Right cardiac atrium (tissue), 5 donors: ENCODE measurements at regions not wholly inside any gene's neighbourhood (a gene's known extent, or its start where the extent isn't known, plus 50 kb on each side); places are given as distances from the start of the nearest gene placed in this dataset.

Experiments used
- ATAC-seq, 2 donors: fragments of 200-7000 bp; cut with Tn5 transposase; one replicate each; pipeline versions ENCODE4 v1.8.0 to v1.9.1; 2020; ENCODE audit warnings: moderate library complexity in 2 of 2, mild to moderate bottlenecking in 1 of 2
- DNase-seq, 3 donors: peaks; one replicate each; pipeline ENCODE4 v3.0.0-alpha.2; 2020
- H3K27ac ChIP-seq: one replicate; pipeline ENCODE4 v1.5.1; 2013; ENCODE audit warnings: mild to moderate bottlenecking, low read length, control low read depth, moderate library complexity
- H3K27me3 ChIP-seq: one replicate; pipeline ENCODE4 v1.6.1; 2013; ENCODE audit not compliant: control insufficient read depth, insufficient read depth
- H3K4me1 ChIP-seq: one replicate; pipeline ENCODE4 v1.6.1; 2013; ENCODE audit warnings: low read length; ENCODE audit not compliant: control insufficient read depth, insufficient read depth
- H3K4me3 ChIP-seq: one replicate; pipeline ENCODE4 v1.5.1; 2013; ENCODE audit warnings: low read length, control low read depth
- H3K9me3 ChIP-seq: one replicate; pipeline ENCODE4 v1.6.1; 2013; ENCODE audit warnings: low read length; ENCODE audit not compliant: control insufficient read depth
- WGBS: extraction: QIAGEN DNeasy Blood & Tissue Kit; methylation state at CpG from one replicate; pipeline ENCODE4 v1.1.7; 2013; 5-methylcytosine and 5-hydroxymethylcytosine counted together
- intact Hi-C, 4 donors: fragments of 100-400 bp; cut with DNase I; formaldehyde crosslinking; loops; one replicate each; pipeline versions ENCODE4 v1.11.0 to v1.14.0; 2022 to 2023
- donor health status: healthy with polysubstance abuse.
- donor health status: DM: no; HTN: yes; CAD: no.
- donor health status: DM: no; HTN: no; CAD: no.
- donor health status: DM: no; HTN: yes; CAD: no; lungs with severe emphysema.
- donor health status: DM: yes; HTN: yes; CAD: no.

- peak in 2 of 3 donors; percentile 36 to 46 for DNase-seq
- Histone ChIP-seq H3K27me3 (no peaks in the 10 kb centered on the region), H3K4me3 (no peak overlapping the region), H3K4me1 (no peaks in the 10 kb centered on the region), H3K27ac (no peak overlapping the region), H3K9me3 (no peaks in the 10 kb centered on the region)
- ATAC-seq, result no peak
- 72% methylated on average over 4 of the region's 4 CpGs for WGBS
- intact Hi-C loops, result no loop called here
These were observed 358.7 kb upstream of the NR3C2 start for GRCh38 chr4:148800940-148801339.

GRCh38 chr4:148800336-148800885 is 358.2 kb upstream of the NR3C2 start:
- Histone ChIP-seq H3K4me3 (no peak overlapping the region), H3K9me3 (no peaks in the 10 kb centered on the region), H3K4me1 (peaks cover 4% of the 10 kb centered on the region), H3K27me3 (no peaks in the 10 kb centered on the region), H3K27ac (no peak overlapping the region)
- intact Hi-C loops, result no loop called here
- ATAC-seq (no peak), DNase-seq (no peak)
- WGBS, result 81% methylated on average over 1 of the region's 1 CpG

- peak; percentile 87 to 94 for ATAC-seq
- WGBS, result 59% methylated on average over 7 of the region's 7 CpGs
- no peaks in the 10 kb centered on the region for H3K27me3 ChIP-seq
- peaks cover 5% of the 10 kb centered on the region for H3K4me1 ChIP-seq
- H3K4me3 ChIP-seq, result no peak overlapping the region
- DNase-seq, result peak; percentile 12 to 52 (median 42)
- no peak overlapping the region for H3K27ac ChIP-seq
- no peaks in the 10 kb centered on the region for H3K9me3 ChIP-seq
- intact Hi-C loops, result no loop called here
These were observed 353.1 kb upstream of the NR3C2 start for GRCh38 chr4:148795156-148795864.

- 90% methylated on average over 2 of the region's 2 CpGs for WGBS
- intact Hi-C loops, result no loop called here
- Histone ChIP-seq H3K4me1 (peaks cover 5% of the 10 kb centered on the region), H3K4me3 (no peak overlapping the region), H3K9me3 (no peaks in the 10 kb centered on the region), H3K27me3 (no peaks in the 10 kb centered on the region), H3K27ac (no peak overlapping the region)
- DNase-seq (no peak), ATAC-seq (no peak)
These were observed 351.0 kb upstream of the NR3C2 start for GRCh38 chr4:148793221-148793620.

- DNase-seq (no peak), ATAC-seq (no peak)
- H3K9me3 ChIP-seq, result no peaks in the 10 kb centered on the region
- intact Hi-C loops, result no loop called here
- no peak overlapping the region for H3K27ac ChIP-seq
- peaks cover 4% of the 10 kb centered on the region for H3K4me1 ChIP-seq
- H3K27me3 ChIP-seq, result no peaks in the 10 kb centered on the region
- H3K4me3 ChIP-seq, result no peak overlapping the region
- WGBS, result 71% methylated on average over 5 of the region's 5 CpGs
These were observed 348.5 kb upstream of the NR3C2 start for GRCh38 chr4:148790691-148791090.

GRCh38 chr4:148790246-148790645 is 348.0 kb upstream of the NR3C2 start:
- H3K27me3 ChIP-seq, result no peaks in the 10 kb centered on the region
- no peak overlapping the region for H3K27ac ChIP-seq
- no peaks in the 10 kb centered on the region for H3K4me1 ChIP-seq
- H3K4me3 ChIP-seq, result no peak overlapping the region
- H3K9me3 ChIP-seq, result no peaks in the 10 kb centered on the region
- intact Hi-C loops, result no loop called here
- DNase-seq (no peak), ATAC-seq (no peak)
- 77% methylated on average over 5 of the region's 5 CpGs for WGBS

- peak; percentile 82 to 87 for ATAC-seq
- no peak overlapping the region for H3K4me3 ChIP-seq
- 34% methylated on average over 2 of the region's 2 CpGs for WGBS
- no peaks in the 10 kb centered on the region for H3K4me1 ChIP-seq
- no peaks in the 10 kb centered on the region for H3K9me3 ChIP-seq
- H3K27me3 ChIP-seq, result no peaks in the 10 kb centered on the region
- H3K27ac ChIP-seq, result no peak overlapping the region
- DNase-seq, result no peak
- intact Hi-C loops, result no loop called here
These were observed 345.7 kb upstream of the NR3C2 start for GRCh38 chr4:148787831-148788477.

- ATAC-seq (no peak), DNase-seq (no peak)
- no peak overlapping the region for H3K27ac ChIP-seq
- H3K4me1 ChIP-seq, result no peaks in the 10 kb centered on the region
- H3K27me3 ChIP-seq, result no peaks in the 10 kb centered on the region
- H3K4me3 ChIP-seq, result no peak overlapping the region
- H3K9me3 ChIP-seq, result no peaks in the 10 kb centered on the region
- WGBS, result 89% methylated on average over 2 of the region's 2 CpGs
- intact Hi-C loops, result no loop called here
These were observed 345.1 kb upstream of the NR3C2 start for GRCh38 chr4:148787285-148787684.

- no peaks in the 10 kb centered on the region for H3K4me1 ChIP-seq
- WGBS, result 82% methylated on average over 5 of the region's 5 CpGs
- DNase-seq (no peak), ATAC-seq (no peak)
- H3K9me3 ChIP-seq, result no peaks in the 10 kb centered on the region
- no peaks in the 10 kb centered on the region for H3K27me3 ChIP-seq
- intact Hi-C loops, result no loop called here
- H3K4me3 ChIP-seq, result no peak overlapping the region
- no peak overlapping the region for H3K27ac ChIP-seq
These were observed 344.5 kb upstream of the NR3C2 start for GRCh38 chr4:148786699-148787098.

- H3K27me3 ChIP-seq, result no peaks in the 10 kb centered on the region
- no peaks in the 10 kb centered on the region for H3K4me1 ChIP-seq
- H3K4me3 ChIP-seq, result no peak overlapping the region
- ATAC-seq, result no peak
- no peak for DNase-seq
- H3K27ac ChIP-seq, result no peak overlapping the region
- WGBS, result 80% methylated on average over 4 of the region's 4 CpGs
- intact Hi-C loops, result no loop called here
- no peaks in the 10 kb centered on the region for H3K9me3 ChIP-seq
These were observed 340.1 kb upstream of the NR3C2 start for GRCh38 chr4:148782284-148782683.

- no peak for ATAC-seq
These were observed 338.3 kb upstream of the NR3C2 start for GRCh38 chr4:148780426-148781005.

More at GRCh38 chr4:148780426-148781005, 338.3 kb upstream of the NR3C2 start:
- DNase-seq, result no peak
- no peaks in the 10 kb centered on the region for H3K9me3 ChIP-seq
- H3K27me3 ChIP-seq, result no peaks in the 10 kb centered on the region
- intact Hi-C loops, result no loop called here
- H3K4me3 ChIP-seq, result no peak overlapping the region
- whole genome bisulfite sequencing, result 79% methylated on average over 3 of the region's 3 CpGs
- H3K4me1 ChIP-seq, result no peaks in the 10 kb centered on the region
- no peak overlapping the region for H3K27ac ChIP-seq
